A549 (cell line): ENCODE measurements at regions not wholly inside any gene's neighbourhood (a gene's known extent, or its start where the extent isn't known, plus 50 kb on each side); places are given as distances from the start of the nearest gene placed in this dataset.

Source experiments
- CTCF ChIP-seq: fragments of >200 bp; sonication (Bioruptor Twin); formaldehyde crosslinking; IDR thresholded peaks from 3 replicates; pipeline ENCODE4 v1.5.1; 2016
- POLR2A ChIP-seq: IDR thresholded peaks from 2 replicates; pipeline ENCODE4 v1.6.1; 2012; ENCODE audit warnings: mild to moderate bottlenecking, low read length
- RFX5 ChIP-seq: fragments of 450-650 bp; IDR thresholded peaks from 2 replicates; pipeline ENCODE4 v1.7.1; 2014; ENCODE audit warnings: antibody characterized with exemption, mild to moderate bottlenecking, moderate library complexity

GRCh38 chr5:93072831-93073459, 508.1 kb downstream of the NR2F1-AS1 start:
- TF ChIP-seq POLR2A = no peak
- no peak for TF ChIP-seq CTCF
- no peak for TF ChIP-seq RFX5
